SK-N-SH (cell line): ENCODE measurements at regions not wholly inside any gene's neighbourhood (a gene's known extent, or its start where the extent isn't known, plus 50 kb on each side); places are given as distances from the start of the nearest gene placed in this dataset.

Experiments used
- CTCF ChIA-PET: fragments of 300-600, 350-600 bp; formaldehyde crosslinking; extraction: SDS; loops from one replicate; lab custom pipeline; 2021; lab: Yijun Ruan, JAX
- POLR2A ChIA-PET: fragments of 350-600 bp; sonication (Branson Sonifier 250); formaldehyde crosslinking; extraction: SDS; loops from one replicate; lab custom pipeline; 2020; ENCODE audit warnings: antibody characterized with exemption, inconsistent platforms; lab: Yijun Ruan, JAX
- DNase-seq: peaks from one replicate; pipeline ENCODE4 v3.0.0; 2012
- H2AFZ ChIP-seq: fragments of 200-600 bp; sonication (generic); 2 replicates; pipeline ENCODE4 v1.8.1; 2016; ENCODE audit warnings: antibody characterized with exemption, mild to moderate bottlenecking, low read depth
- H3F3A ChIP-seq: fragments of 200-600 bp; sonication (generic); replicated peaks from 2 replicates; pipeline ENCODE3; 2016; ENCODE audit warnings: antibody characterized with exemption, mild to moderate bottlenecking; ENCODE audit not compliant: insufficient read depth
- H3K27ac ChIP-seq, 2 experiments: fragments of 200-500 bp in 1 of 2; fragments of 200-600 bp in 1 of 2; sonication (Bioruptor generic) in 1 of 2; sonication (generic), shearing (Covaris generic) in 1 of 2; 2 replicates each; pipeline versions ENCODE4 v1.5.1 to v1.6.1; 2014 to 2016; ENCODE audit warnings: low read depth in 2 of 2, inconsistent platforms in 1 of 2, low read length in 1 of 2, mild to moderate bottlenecking in 1 of 2, mixed read lengths in 1 of 2
- H3K27me3 ChIP-seq: fragments of 200-600 bp; sonication (generic), shearing (Covaris generic); 2 replicates; pipeline ENCODE4 v1.6.1; 2016; ENCODE audit warnings: mixed run types; ENCODE audit not compliant: insufficient read depth
- H3K36me3 ChIP-seq, 2 experiments: fragments of 200-500 bp in 1 of 2; fragments of 200-600 bp in 1 of 2; sonication (Bioruptor generic) in 1 of 2; sonication (generic) in 1 of 2; replicated peaks in 1 of 2; 2 replicates each; pipeline versions ENCODE3 to v1.5.1; 2014 to 2016; ENCODE audit warnings: low read length in 1 of 2, mild to moderate bottlenecking in 1 of 2; ENCODE audit not compliant: insufficient read depth in 2 of 2, control insufficient read depth in 1 of 2
- H3K4me1 ChIP-seq, 2 experiments: fragments of 200-500 bp in 1 of 2; fragments of 200-600 bp in 1 of 2; sonication (Bioruptor generic) in 1 of 2; sonication (generic), shearing (Covaris generic) in 1 of 2; 2 replicates each; pipeline versions ENCODE4 v1.5.1 to v1.6.1; 2014 to 2016; ENCODE audit warnings: low read depth in 1 of 2, low read length in 1 of 2, mixed run types in 1 of 2; ENCODE audit not compliant: insufficient read depth in 2 of 2, control insufficient read depth in 1 of 2
- H3K4me2 ChIP-seq: fragments of 200-600 bp; sonication (generic), shearing (Covaris generic); 2 replicates; pipeline ENCODE4 v1.6.1; 2017; ENCODE audit warnings: mixed run types
- H3K4me3 ChIP-seq, 2 experiments: fragments of 200-500 bp in 1 of 2; fragments of 200-600 bp in 1 of 2; sonication (Bioruptor generic) in 1 of 2; sonication (generic), shearing (Covaris generic) in 1 of 2; 2 replicates each; pipeline versions ENCODE4 v1.5.1 to v1.8.1; 2014 to 2016; ENCODE audit warnings: low read depth in 2 of 2, inconsistent platforms in 1 of 2, low read length in 1 of 2, mild to moderate bottlenecking in 1 of 2, mixed read lengths in 1 of 2, moderate library complexity in 1 of 2
- H3K79me2 ChIP-seq: fragments of 200-600 bp; sonication (generic); 2 replicates; pipeline ENCODE4 v1.8.1; 2017; ENCODE audit warnings: mild to moderate bottlenecking; ENCODE audit not compliant: insufficient read depth
- H3K9ac ChIP-seq: fragments of 200-600 bp; sonication (generic); 2 replicates; pipeline ENCODE4 v1.6.1; 2017; ENCODE audit warnings: mixed run types
- H3K9me2 ChIP-seq: fragments of 200-600 bp; sonication (generic); 2 replicates; pipeline ENCODE4 v1.6.1; 2017; ENCODE audit warnings: mixed run types
- H3K9me3 ChIP-seq: fragments of 200-600 bp; sonication (generic); 2 replicates; pipeline ENCODE4 v1.6.1; 2017; ENCODE audit warnings: mixed run types, mild to moderate bottlenecking, moderate library complexity
- H4K20me1 ChIP-seq: fragments of 200-600 bp; sonication (generic); 2 replicates; pipeline ENCODE4 v1.6.1; 2017; ENCODE audit warnings: mild to moderate bottlenecking, mixed run types; ENCODE audit not compliant: insufficient read depth
- GABPA ChIP-seq: IDR thresholded peaks from 2 replicates; pipeline ENCODE4 v1.4.0; 2012; ENCODE audit warnings: low read depth, mild to moderate bottlenecking
- JUND ChIP-seq: IDR thresholded peaks from 2 replicates; pipeline ENCODE4 v1.4.0; 2012
- TEAD4 ChIP-seq: IDR thresholded peaks from 2 replicates; pipeline ENCODE4 v1.4.0; 2012; ENCODE audit warnings: mild to moderate bottlenecking, borderline replicate concordance; ENCODE audit not compliant: insufficient read depth
- USF1 ChIP-seq: IDR thresholded peaks from 2 replicates; pipeline ENCODE4 v1.4.0; 2012; ENCODE audit warnings: low read depth, borderline replicate concordance
- ZBTB33 ChIP-seq: IDR thresholded peaks from 2 replicates; pipeline ENCODE4 v1.4.0; 2012; ENCODE audit warnings: low read depth, borderline replicate concordance
- WGBS: methylation state at CpG from one replicate; pipeline ENCODE4 v1.1.6; 2017; ENCODE audit warnings: low lambda C conversion rate; 5-methylcytosine and 5-hydroxymethylcytosine counted together
- TF ChIP-seq, protein P1 (sequence below): IDR thresholded peaks from 2 replicates; pipeline ENCODE4 v1.6.1; 2012; ENCODE audit warnings: mild to moderate bottlenecking, low read depth, low read length, moderate library complexity

DNA sequence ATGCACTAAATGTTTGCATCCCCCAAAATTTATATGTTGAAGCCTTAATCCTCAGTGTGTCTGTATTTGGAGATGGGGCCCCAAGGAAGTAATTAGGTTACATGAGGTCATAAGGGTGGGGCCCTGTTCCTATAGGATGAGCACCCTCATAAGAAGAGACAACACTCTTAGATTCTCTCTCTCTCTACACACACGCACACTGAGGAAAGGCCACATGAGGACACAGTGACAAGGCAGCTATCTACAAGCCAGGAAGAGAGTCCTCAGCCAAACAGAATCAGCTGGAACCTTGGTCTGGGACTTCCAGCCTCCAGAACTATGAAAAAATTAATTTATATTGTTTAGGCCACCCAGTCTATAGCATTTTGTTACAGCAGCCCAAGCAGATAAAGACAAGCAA is 69.3 kb upstream of the NOCT start:
- Histone ChIP-seq H3F3A (no peaks in the 10 kb centered on the region), H3K36me3 (no peaks in the 10 kb centered on the region), H4K20me1 (no peaks in the 10 kb centered on the region), H3K4me2 (no peak overlapping the region), H3K4me3 (no peak overlapping the region), H3K9me2 (no peaks in the 10 kb centered on the region), H3K79me2 (no peaks in the 10 kb centered on the region), H3K9ac (no peak overlapping the region), H3K27ac (no peak overlapping the region), H3K27me3 (no peaks in the 10 kb centered on the region), H3K9me3 (no peaks in the 10 kb centered on the region), H3K4me1 (no peaks in the 10 kb centered on the region), H2AFZ (no peak overlapping the region)
- ChIA-PET POLR2A (no interaction called here), CTCF (interaction anchor here (1.0 to 4.1 kb wide), 3 partner anchors 8 to 21 kb away, joined by 4 to 28 read pairs (median 4); no protein-coding TSS in a partner anchor)
- WGBS, result 94% methylated on average over 1 of the region's 1 CpG
- TF ChIP-seq ZBTB33 (no peak), GABPA (no peak), TEAD4 (no peak)
- TF ChIP-seq, protein P1, sequence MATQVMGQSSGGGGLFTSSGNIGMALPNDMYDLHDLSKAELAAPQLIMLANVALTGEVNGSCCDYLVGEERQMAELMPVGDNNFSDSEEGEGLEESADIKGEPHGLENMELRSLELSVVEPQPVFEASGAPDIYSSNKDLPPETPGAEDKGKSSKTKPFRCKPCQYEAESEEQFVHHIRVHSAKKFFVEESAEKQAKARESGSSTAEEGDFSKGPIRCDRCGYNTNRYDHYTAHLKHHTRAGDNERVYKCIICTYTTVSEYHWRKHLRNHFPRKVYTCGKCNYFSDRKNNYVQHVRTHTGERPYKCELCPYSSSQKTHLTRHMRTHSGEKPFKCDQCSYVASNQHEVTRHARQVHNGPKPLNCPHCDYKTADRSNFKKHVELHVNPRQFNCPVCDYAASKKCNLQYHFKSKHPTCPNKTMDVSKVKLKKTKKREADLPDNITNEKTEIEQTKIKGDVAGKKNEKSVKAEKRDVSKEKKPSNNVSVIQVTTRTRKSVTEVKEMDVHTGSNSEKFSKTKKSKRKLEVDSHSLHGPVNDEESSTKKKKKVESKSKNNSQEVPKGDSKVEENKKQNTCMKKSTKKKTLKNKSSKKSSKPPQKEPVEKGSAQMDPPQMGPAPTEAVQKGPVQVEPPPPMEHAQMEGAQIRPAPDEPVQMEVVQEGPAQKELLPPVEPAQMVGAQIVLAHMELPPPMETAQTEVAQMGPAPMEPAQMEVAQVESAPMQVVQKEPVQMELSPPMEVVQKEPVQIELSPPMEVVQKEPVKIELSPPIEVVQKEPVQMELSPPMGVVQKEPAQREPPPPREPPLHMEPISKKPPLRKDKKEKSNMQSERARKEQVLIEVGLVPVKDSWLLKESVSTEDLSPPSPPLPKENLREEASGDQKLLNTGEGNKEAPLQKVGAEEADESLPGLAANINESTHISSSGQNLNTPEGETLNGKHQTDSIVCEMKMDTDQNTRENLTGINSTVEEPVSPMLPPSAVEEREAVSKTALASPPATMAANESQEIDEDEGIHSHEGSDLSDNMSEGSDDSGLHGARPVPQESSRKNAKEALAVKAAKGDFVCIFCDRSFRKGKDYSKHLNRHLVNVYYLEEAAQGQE, result no peak
- DNase-seq, result no peak

- WGBS, result 100% methylated on average over 1 of the region's 1 CpG
- ChIA-PET CTCF (interaction anchor here (1.0 kb wide), 1 partner anchor 19 kb away, joined by 4 read pairs; no protein-coding TSS in a partner anchor), POLR2A (no interaction called here)
- Histone ChIP-seq H3K4me3 (no peak overlapping the region), H3K9me2 (no peaks in the 10 kb centered on the region), H4K20me1 (no peaks in the 10 kb centered on the region), H3K9me3 (no peaks in the 10 kb centered on the region), H3K4me1 (no peaks in the 10 kb centered on the region), H3K27me3 (no peaks in the 10 kb centered on the region), H3K27ac (no peak overlapping the region), H3K36me3 (no peaks in the 10 kb centered on the region), H3K9ac (no peak overlapping the region), H3F3A (no peaks in the 10 kb centered on the region), H3K4me2 (no peak overlapping the region), H2AFZ (no peak overlapping the region), H3K79me2 (no peaks in the 10 kb centered on the region)
- no peak for TF ChIP-seq USF1
- no peak for TF ChIP-seq JUND
- DNase-seq, result no peak
Observed at GRCh38 chr4:138945840-138946239, 69.7 kb upstream of the NOCT start.
